GM21619 (cell line): ENCODE measurements at regions not wholly inside any gene's neighbourhood (a gene's known extent, or its start where the extent isn't known, plus 50 kb on each side); places are given as distances from the start of the nearest gene placed in this dataset.

ENCODE experiments used
- ATAC-seq: cut with Tn5 transposase; IDR thresholded peaks from one replicate; pipeline ENCODE4 v1.9.1; 2021; ENCODE audit not compliant: unreplicated experiment

DNA sequence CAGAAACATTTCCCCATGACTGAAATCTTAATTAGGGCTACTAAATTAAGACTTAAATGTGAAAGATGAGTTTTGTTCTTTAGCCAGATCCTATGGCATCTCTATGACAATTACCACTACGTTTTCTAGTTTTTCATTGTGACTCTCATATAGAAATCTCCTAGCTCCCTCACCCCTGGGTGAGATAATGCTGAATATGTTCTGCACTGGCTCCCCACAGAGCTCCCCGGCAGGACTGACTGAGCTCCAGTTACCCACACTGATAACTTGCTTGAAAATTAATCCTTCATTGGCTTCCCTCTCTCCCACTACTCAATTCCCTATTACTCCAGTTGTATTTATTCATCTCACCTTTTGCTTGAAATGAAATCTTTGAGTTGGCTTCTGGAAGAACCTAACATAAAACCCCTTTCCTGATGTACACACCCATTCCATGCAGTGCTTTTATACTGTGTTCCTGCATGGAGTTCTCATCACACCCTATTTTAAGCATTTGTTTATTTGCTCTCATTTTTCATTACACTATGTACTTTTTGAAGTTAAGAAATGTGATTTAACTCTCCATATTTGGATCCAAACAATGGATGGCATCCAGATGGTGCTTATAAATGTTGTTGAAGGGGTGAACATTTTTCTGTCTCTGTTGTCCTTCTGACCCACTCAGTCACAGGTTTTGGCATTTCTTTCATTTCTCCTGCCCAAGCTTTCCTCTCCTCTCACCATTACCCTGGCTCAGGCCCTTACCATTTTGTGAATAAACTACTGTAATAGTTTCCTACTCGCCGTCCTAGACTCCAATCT lies 623.4 kb downstream of the SPRY1 start:
- ATAC-seq, result no peak

DNA sequence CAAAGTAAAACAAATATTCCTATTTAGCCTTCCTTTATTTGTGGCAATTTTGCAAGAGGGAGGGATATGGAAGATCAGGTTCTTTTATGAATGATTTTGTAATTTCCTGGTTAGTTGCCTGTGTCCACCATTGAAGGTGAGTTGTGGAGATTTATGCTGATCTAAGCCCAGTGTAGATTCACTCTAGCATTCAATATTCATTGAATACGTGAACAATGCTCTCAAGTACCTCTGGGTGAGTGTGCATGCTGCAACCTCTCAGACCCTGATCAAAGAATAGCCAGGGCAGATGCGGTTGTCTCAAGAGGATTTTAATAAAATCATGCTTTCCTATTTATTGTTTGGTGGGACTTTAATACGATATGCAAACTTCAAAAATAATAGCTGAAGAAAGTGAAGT lies 628.4 kb downstream of the SPRY1 start:
- ATAC-seq, result no peak

DNA sequence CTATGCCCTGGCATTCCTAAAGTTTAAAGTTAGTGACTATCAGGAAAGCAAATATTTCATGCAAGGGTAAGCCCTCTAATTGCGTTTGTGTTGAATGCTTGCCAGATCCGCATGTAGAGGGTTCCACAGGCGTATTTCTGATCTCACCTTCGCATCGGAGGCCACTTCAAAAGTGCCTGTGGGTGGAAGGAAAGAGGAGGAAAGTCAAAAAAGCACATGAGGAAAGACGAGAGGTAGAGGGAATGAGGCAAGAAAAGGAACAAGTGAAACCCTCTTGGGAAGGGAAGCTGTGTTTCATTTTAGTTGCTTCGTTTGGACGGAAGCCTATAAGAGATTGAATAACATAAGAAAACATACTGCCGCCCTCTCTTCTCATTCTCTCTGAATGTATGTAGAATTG lies 628.8 kb downstream of the SPRY1 start:
- ATAC-seq, result no peak

DNA sequence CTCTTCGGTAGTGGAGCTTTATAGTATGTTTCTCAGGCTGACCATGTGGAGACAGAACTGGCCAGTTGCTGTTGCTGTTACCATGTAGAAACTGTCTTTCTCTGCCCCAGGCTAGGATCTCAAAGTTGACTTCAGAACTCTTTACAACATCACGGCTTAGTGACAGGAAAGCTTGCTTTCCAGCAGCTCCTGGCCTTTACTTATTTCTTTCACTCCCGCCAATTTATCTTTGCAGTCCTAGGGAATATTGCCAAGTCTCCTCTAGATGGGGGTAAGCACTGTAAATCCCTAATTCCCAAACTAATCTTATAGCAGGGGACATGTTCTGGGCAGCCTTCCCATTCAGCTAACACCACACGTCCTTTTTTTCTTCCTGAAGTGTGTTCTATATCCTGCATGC lies 631.6 kb downstream of the SPRY1 start:
- ATAC-seq, result no peak

DNA sequence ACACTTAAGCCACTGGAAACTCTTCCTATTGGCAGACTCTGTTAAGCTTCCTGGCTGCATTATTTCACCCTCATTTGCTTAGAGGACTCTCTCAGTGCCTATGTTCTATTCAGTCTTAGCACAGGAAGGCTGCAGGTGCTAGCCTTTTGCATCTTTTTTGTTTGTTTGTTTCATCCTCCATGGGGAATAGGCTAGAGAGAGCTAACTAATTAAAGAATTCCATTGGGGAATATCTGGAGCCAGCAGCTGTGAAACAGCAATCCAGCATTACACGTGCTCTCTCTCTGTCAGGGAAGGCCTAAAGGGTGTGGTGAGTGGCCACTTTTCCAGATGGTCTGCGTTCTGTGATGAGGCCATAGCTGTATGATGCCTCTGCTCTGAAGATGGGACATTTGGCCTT lies 633.6 kb downstream of the SPRY1 start:
- no peak for ATAC-seq

DNA sequence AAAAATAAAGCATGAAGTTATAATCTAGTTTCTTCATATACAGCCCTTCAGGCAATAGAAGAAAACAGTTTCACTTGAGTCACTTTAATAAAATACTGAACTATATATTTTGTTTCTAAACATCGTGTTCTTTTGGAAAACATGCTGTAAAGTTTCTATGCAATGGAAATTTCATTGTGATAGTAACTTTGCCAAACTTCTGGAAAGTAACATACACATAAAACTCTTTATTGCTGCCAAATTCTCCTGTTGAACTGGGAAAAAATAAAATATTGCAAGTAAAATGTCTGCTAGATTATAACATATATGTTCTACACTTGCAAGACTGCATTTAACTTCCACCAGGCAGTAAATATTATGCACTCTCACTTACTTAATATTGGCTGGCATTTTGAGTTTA lies 635.4 kb downstream of the SPRY1 start:
- ATAC-seq, result no peak

DNA sequence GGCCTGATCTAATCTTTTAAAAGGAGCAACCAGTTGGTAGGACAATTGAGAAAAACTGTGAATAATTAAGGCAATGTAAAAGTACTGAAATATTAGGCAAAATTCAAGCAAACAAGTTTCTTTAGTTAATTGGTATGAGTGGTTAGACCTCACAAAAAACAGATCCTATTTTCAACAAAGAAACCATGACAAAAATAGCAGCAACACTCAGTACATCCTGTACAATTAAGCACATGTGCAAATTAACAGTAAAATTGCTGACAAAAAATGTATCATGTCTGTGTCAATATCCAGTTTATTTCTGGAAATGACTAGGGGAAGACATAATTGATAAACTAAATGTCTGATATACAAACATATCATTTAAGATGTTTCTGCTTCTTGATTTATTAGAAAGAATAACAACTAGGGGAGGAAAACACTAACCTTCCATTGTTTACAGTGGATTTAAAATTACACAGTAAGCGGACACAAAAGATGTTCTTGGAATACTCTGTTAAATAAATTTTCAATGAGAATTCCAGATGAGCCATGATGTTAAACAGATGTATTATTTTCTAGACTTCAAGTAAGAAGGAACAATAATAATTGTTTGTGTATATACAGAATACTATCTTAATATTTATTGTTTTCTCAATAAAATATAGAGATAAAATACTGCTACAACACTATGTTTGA lies 638.9 kb downstream of the SPRY1 start:
- ATAC-seq, result no peak

DNA sequence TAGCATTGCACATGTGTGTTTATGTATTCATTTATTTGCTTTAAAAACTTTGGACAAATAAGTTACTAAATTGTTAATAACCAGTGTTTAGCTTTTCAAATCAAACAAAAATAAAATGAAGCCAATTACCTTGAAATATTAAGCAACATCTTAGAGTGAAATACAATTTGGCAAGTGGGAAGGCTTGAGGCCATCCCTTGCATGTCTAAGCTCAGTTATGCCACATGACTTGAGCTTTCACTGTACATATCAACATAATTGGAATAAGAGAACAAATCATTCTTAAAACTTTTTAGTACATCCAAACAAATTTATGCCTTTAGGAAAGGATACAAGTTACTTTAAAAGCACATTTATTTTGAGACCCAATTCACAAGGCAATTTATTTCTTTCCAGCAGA lies 640.6 kb downstream of the SPRY1 start:
- no peak for ATAC-seq

DNA sequence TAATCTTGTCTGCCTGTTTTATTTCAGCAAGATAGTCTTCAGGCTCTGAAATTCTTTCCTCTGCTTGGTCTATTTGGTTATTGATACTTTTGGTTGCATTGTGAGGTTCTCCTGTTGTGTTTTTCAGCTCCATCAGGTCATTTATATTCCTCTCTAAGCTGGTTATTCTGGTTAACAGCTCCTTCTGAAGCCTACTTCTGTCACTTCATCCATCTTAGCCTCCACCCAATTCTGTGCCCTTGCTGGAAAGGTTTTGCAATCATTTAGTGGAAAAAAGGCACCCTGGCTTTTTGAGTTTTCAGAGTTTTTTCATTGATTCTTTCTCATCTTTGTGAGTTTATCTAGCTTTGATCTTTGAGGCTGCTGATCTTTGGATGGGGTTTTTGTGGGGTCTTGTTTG lies 647.7 kb downstream of the SPRY1 start:
- no peak for ATAC-seq

DNA sequence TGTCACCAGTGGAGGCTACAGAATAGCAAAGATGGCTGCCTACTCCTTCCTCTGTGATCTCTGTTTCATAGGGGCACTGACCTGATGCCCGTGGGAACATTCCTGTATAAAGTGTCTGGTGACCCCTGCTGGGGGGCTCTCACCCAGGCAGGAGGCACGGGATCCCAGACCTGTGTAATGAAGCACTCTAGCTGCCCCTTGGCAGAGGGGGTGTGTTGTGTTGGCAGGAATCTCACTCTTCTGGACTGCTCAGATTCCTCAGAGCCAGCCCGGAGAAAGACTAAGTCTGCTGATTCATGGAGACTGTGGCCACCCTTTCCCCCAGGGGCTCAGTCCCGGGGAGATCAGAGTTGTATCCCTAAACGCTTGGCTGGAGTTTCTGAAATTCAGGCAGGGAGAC lies 648.3 kb downstream of the SPRY1 start:
- ATAC-seq, result no peak

DNA sequence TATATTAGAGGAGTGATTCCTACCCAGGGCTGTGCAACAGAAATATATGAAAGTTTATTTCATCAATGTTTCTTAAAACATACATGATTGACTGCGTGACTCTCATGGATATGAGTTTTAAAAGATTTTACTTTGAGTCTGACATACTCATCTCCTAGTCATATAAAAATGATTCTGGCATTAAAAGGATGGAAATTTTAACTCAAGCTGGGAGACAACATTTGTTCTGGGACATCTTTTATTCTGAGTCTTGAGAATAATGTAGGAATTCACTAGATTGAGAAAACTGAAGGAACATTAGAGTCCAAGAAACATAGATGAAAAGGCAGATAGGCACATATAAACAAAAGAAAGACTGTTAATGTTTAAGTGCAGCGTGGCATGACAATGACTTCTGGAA lies 649.6 kb downstream of the SPRY1 start:
- ATAC-seq, result no peak

DNA sequence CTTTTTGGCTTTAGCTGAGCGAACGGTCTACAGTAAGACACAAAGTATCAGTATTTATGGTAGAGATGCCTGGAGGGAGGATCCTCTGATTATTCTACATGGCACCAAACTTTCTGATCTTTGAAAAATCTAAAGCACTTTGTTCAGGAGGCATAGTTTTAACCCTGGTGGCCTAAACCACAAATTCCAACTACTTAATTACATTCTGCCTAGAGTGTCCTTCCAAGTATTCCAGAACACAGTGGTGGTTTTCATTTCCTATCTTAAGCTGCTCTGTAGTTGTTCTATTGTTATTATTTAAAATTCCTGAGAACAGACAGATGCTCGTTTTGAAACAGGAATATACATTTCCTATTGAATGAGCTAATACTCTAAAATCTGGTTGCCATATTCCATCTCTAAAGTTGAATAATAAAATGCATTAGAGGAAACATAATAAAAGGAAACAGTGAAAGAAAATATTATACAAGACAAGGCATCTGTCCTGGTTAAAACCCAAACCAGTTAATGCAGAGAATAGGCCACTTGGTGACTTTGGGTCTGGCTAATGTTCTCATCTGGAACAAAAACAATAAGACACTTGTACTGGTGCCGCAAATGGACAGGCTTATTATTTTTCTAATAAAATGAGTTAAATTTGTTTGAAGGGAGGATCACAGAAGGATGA lies 657.4 kb downstream of the SPRY1 start:
- no peak for ATAC-seq

DNA sequence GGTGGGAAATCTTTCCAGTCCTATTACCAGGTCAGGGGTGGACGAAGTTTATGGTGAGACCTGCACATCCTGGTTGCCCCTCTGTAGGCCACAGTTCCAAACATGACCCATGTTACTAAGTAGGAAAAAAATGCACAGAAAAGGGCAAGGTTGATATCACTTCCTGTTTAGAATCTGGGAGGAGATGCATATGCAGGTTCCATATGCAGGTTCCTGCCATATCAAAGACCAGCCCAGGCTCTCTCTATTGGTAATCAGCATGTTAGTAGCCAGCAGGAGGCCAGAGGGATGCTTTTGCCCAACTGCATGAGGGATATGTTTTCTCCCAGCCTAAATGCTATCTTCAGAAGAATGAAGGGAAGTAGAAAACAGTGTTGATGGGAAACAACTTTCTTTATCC lies 657.2 kb downstream of the ANKRD50 start:
- no peak for ATAC-seq

DNA sequence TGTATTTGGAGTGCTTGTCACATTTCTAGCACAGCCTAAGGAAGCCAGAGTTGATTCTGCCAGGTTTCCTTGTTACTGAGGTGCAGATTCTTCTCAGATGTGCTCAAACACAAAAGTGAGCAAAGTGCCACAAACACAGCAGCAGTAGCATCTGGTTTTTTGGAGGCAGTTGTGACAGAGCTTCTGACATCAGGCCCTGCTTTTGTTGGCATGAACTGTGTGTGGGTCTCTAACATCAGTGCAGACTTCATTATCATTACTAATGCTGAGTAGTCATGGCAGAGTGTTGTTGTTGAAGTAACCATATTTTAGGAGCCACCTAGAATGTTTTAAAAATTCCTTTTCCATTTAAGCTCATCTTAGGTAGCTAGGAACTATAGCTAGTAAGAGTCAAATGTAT lies 656.6 kb downstream of the ANKRD50 start:
- ATAC-seq, result no peak

DNA sequence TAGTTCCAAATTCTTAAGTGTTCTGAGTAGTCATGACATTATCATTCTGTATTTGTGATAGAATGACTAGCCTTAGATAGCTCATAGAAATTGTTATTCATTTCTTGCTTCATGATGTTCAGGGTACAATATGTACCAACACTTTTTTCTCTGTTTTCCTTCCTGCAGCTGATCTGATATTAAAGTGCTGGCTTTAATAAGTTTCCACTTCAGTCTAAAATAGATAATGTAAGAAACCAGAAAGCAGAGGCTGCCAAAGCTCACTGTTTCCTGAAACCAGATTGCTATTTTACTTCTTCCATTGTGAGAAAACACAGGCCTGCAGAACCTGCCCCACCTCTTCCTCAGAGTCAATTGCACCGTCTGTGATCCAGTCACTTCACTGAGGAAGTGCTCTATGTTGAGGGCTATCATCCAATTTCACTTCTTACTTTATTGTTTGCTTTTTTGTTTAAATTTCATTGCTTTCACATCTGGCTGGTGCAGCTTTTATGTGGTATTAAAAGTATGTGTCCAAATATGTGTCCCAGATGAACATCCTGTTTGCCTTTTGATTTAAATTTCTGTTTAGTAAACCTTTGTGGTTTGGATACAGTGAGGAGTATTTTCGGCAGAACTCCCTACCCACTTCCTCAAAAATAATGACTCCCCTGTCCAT lies 652.1 kb downstream of the ANKRD50 start:
- ATAC-seq, result no peak

DNA sequence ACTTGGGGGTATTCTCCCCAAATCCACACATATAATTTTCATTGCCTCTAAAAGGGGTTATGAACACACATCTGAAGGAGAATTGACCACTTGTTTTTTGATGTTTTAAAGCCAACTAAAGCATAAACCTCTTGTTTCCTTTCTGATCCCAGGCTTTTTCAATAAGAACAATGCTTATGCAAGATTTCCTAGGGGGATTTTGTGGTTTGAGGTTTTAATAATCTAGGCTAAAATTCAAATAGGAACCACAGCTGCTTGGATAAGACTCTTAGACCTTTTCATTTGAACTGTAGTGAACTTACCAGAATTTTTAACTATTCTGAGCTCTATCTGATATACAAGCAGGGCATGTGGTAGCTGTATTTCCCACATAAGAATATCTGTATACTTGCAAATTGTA lies 651.1 kb downstream of the ANKRD50 start:
- ATAC-seq, result no peak

DNA sequence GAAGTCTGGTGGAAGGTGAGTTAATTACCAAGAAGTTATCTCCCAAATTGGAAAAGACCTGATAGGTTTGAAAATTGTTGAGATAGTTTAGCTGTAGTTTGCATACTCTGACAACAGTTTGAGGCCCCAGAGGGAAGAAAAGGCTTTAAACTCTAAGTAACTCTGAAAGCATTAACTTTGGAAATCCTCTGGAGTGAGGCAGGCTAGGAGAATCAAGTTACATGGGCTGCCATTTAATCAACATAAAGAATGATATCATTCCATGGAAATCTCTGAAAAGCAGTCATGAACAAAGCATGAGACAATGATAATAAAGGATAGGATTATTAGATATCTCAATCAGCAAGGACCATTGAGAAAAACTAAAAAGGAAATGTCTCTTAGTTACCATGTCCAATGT lies 647.1 kb downstream of the ANKRD50 start:
- no peak for ATAC-seq

DNA sequence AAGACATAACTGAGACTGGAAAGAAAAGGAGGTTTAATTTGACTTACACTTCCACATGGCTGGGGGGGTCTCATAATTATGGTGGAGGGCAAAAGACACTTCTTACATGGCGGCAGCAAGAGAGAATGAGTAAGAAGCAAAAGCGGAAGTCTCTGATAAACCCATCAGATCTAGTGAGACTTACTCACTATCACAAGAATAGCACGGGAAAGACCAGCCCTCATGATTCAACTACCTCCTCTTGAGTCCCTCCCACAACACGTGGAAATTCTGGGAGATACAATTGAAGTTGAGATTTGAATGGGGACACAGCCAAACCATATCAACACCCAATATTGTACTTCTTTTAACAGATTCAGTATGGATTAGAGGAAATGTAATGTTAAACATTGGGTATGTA lies 646.6 kb downstream of the ANKRD50 start:
- ATAC-seq, result no peak

DNA sequence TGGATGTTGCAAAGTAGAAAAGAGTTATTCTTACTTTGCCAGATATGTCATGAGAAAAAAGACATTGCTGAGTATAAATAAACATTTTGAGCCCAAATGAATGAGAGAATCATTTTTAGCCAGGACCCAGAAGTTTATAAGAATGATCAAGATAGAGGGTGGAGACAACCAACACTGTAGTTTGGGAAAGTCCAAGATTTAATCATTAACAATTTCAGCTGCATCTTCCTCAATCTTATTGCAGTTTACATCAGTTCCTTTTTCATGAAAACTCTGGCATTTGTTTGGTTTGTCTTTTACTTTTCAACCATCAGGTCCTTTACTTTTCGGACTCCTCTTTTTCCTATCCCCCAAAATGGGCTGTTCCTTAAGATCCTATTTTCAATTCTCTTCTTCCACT lies 645.9 kb downstream of the ANKRD50 start:
- no peak for ATAC-seq

DNA sequence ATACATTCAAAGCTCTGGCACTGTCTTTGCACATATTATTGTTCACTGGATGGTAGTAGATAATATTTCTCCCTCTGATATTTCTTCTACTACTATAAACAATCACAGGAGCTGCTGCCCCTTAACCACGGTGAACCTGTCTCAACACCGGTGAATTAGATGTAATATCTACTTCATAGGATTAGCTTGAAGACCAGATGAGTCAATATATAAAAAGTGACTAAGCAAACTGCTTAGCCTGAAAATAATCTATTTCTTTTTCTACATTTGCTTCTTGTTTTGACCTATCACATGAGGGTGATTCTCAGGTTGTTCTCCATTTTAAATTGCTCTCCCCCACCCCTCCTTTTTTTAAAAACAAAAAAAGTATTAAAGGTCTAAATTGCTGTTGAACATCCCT lies 645.5 kb downstream of the ANKRD50 start:
- ATAC-seq, result no peak

DNA sequence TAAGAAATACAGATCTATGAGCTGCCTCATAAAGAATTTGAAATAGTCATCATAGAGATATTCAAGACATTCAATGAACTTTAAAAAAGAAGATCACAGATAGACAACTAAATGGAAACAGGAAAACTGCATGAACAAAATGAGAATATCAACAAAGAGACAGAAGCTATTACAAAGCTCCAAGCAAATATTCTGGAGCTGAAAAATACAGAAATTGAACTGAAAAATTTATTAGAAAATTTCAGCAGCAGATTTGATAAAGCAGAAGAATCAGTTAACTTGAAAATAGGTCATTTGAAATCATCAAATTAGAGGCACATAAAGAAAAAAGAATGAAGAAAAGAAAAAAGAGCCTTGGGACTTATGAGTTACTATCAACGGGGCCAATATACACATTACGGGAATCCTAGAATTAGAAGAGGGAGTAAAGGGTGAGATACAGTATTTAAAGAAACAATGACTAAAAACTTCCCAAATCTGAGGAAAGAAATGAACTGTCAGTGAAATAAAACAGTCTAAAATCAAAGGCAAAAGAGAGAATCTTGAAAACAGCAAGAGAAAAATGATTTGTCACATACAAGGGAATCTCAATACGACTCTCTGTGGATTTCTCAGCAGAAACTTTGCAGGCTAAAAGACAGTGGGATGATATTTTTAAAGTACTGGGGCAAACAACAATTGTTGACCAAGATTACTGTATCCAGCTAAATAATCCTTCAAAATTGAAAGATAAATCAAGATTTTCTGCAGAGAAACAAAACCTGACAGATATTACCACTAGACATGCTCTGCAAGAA lies 641.6 kb downstream of the ANKRD50 start:
- no peak for ATAC-seq
